LNCAP (cell line): ENCODE measurements at regions not wholly inside any gene's neighbourhood (a gene's known extent, or its start where the extent isn't known, plus 50 kb on each side); places are given as distances from the start of the nearest gene placed in this dataset.

ENCODE experiments used
- CTCF ChIP-seq: fragments of 450-650 bp; IDR thresholded peaks from 2 replicates; pipeline ENCODE4 v1.5.1; 2017; ENCODE audit warnings: mild to moderate bottlenecking

GRCh38 chr2:5393474-5393873 lies 298.7 kb upstream of the SOX11 start:
- TF ChIP-seq CTCF = no peak

DNA sequence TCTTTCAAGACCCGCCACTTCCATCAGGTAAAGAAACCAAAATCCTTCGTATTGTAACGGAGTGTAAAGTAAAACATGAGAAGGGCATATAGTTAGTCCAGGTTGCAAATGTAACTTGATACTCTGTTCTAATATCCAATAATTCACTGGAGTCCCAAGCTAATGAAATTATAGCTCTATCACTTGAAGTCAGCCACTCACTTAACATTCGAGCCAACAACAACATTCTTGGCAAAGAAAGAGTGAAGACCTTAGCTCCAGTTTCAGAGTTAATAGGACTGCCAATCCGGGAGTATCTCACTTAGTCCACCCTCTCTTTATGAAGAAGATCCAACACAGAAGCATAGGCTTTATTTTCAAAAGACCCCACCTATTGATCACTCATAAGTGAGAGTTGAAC lies 298.0 kb upstream of the SOX11 start:
- no peak for TF ChIP-seq CTCF

- no peak for TF ChIP-seq CTCF
Measured at GRCh38 chr2:5401115-5401657, 291.0 kb upstream of the SOX11 start.

DNA sequence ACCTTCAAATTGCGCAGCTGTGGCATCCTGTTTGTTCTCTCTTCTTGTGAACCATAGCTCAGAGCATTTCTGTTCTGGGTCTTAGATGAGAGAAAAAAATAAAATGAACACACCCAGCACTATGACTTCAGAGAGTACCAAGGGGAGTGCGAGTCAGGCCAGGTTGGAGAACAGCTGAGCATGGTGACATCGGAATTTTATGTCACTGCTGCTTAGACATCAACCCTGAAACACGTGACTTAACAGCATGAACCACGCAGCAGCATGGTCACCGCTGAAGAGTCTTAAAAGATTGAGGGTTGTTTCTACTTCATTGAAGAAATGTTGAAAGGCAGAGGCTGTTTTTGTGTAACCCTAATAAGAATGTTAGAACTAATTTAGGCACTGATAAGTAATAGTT lies 288.8 kb upstream of the SOX11 start:
- TF ChIP-seq CTCF = no peak

DNA sequence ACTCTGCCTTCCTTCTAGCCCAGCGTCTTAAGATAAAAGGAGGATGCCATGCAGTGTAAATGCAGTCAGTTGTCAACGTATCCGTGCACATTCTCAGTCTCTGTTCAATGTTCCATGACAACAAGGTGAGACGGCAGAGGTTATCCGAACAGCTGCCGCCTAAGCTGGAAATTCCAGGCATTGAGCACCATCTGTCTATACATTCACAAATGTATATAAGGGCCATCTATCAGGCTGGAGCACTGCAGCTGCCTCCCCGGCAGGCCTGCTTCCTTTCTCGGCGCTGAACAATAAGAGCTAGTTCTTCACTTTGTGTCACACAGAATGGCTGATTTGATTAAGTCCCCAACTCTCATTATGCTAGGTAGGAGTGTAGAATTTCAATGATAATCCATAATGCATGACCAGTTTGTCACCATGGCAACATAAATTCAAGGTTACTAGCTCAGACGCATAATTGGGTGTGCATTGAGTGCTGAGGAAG lies 282.2 kb upstream of the SOX11 start:
- no peak for TF ChIP-seq CTCF

DNA sequence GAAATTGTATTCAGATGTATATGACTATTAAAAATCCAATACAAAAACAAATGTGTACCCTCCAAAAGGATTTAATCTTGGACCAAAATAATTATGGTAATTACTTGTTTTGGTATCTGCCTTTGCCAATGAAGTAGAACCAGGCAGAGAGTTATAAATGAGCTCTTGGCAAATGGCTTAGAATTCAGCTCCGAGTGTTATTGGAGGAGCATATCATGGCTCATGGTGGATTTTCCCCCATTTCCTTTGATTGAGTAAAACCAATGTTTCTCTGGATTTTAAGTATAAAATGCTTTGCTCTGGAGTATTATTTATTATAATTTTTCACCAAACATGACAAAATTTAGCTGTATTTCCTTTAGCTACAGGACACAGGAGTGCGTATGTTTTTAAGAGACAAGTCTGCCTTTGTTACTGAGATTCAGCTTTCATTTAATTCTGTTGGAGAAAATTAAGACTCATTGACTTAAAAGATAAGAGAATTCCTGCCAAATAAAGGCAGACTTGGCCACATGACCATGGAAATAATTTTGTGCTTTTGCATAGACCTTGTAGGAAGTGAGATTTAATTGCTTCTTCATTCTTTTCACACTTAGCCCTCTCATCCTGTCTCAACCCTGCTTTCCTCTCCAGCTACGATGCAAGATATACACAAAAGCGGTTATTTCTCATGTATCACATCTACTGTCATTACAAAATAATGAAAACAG lies 281.0 kb upstream of the SOX11 start:
- no peak for TF ChIP-seq CTCF

- no peak for TF ChIP-seq CTCF
Measured at GRCh38 chr2:5412001-5412400, 280.2 kb upstream of the SOX11 start.
